ENCODE measurements at regions not wholly inside any gene's neighbourhood (a gene's known extent, or its start where the extent isn't known, plus 50 kb on each side); places are given as distances from the start of the nearest gene placed in this dataset.

DNA sequence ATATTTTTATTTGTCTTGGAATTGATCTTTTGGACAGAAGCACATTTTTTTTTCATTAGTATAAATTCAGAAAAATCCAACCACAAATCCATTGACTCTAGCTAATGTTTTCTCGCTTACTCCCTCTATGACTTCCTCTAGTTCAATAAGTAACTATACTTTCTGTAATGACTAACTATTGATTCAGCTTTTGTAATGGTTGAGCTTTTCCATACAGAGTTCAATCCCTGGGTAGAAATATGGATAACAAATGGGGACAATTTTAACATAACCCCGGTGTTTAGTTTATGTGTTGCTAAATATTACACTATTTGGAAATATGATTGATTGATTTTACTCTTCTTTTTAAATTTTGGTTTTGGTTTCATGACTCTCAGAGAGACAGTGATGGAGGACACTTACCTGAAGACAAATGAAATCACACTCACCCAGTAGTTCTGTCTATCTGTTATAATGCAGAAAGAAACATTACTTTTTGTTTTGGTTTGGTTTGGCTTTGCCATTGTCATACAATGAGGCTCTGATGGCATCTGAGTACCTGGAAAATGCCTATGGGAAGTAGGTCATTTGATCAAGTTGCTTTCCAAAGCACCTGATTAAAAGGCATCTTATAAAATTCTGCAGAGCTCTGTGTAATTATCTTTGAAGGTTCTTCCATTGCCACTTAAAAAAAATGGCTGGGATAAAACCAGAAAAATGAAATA, 309.7 kb upstream of the MPDZ start:
- Histone ChIP-seq H3K27me3 (no peaks in the 10 kb centered on the region), H3K27ac (no peak overlapping the region), H3K4me3 (no peak overlapping the region), H3K9me3 (no peaks in the 10 kb centered on the region), H3K4me1 (peaks cover 0 to 11% (median 1%) of the 10 kb centered on the region in 4 donors), H3K36me3 (no peaks in the 10 kb centered on the region)
- DNase-seq, result no peak
- ATAC-seq (ENCODE audit: low FRiP score in 2 of 2), result no peak
- WGBS, 2 donors, result 63 to 77% methylated on average over 2 of the region's 2 CpGs
- TF ChIP-seq CTCF (IDR thresholded peaks at IDR 0.05), result no peak
- TF ChIP-seq POLR2A (IDR thresholded peaks at IDR 0.05), result no peak
- TF ChIP-seq POLR2AphosphoS5 (IDR thresholded peaks at IDR 0.05), result no peak
- TF ChIP-seq EP300 (IDR thresholded peaks at IDR 0.05), result no peak

GRCh38 chr9:13588151-13589033, 308.9 kb upstream of the MPDZ start:
- DNase-seq (no peak), ATAC-seq (ENCODE audit: low FRiP score in 2 of 2) (peak in 1 of 2 donors; percentile 29)
- 63 to 66% methylated on average over 6 of the region's 6 CpGs for WGBS, 2 donors
- Histone ChIP-seq H3K36me3 (no peaks in the 10 kb centered on the region), H3K27ac (peak overlapping the region in 1 of 4 donors; percentile 5), H3K27me3 (no peaks in the 10 kb centered on the region), H3K4me3 (no peak overlapping the region), H3K9me3 (no peaks in the 10 kb centered on the region), H3K4me1 (peaks cover 0 to 11% (median 1%) of the 10 kb centered on the region in 4 donors)
- TF ChIP-seq CTCF (IDR thresholded peaks at IDR 0.05), result no peak
- no peak for TF ChIP-seq POLR2A (IDR thresholded peaks at IDR 0.05)
- peak; percentile 35 to 58 for TF ChIP-seq POLR2AphosphoS5 (IDR thresholded peaks at IDR 0.05)
- peak in 2 of 4 donors; percentile 22 to 39 for TF ChIP-seq EP300 (IDR thresholded peaks at IDR 0.05)

DNA sequence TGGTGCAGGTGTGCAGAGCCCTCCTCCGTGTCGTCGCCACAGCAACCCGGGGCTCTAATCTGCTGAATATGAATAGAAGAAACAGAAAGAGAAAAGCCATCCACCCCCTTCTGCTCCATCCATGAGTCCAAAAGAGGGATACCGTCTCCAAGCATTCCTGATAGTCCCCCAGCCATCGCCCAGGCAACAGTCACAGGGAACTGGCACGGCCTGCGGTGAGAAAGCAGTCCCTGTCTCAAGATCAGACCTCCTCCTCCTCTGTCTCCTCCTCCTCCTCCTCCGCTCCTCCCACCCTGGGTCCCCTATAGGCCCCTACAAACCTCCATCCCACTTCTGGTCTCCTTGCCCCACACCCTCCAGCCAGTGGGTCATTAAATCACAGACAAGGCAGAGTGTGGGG, 308.1 kb upstream of the MPDZ start:
- Histone ChIP-seq H3K27ac (no peak overlapping the region), H3K27me3 (no peaks in the 10 kb centered on the region)

DNA sequence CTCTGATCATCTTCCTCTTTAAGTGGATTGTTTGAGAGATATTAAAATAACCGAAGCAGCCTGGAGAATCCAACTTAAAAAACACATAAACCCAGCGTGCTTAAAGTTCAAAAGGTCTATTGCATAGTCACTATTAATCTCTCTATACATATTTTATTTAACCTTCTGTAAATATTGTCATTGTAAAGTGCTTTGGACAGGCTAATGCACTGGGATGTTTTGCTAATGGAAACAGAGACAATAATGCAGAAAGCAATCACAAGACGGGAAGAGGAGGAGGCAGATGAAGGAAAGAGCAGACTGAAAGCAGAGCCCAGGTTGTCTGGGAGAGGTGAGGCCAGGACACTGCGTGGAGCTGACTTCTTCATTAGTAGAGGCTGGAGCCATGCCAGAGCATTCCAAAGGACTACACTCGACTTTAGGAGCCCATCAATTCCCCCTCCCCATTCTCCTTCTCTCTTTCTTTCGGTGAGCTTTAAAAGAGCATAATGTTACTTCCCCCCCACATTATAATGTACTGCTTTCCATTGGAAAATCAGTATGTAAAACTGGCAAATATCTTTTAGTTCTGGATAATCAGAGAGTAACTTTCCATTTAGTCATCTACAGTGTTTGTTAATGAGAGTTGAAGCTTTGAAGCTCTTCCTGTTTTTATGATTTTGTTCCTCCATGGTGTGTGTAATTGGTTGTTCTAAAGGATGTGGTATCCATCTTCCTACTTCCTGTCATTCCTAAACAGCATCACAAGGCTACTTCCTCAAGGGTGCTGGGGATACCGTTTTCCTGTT, 307.3 kb upstream of the MPDZ start:
- peaks cover 0 to 11% (median 1%) of the 10 kb centered on the region in 4 donors for H3K4me1 ChIP-seq
- DNase-seq (no peak), ATAC-seq (ENCODE audit: low FRiP score in 2 of 2) (no peak)
- H3K27me3 ChIP-seq, result no peaks in the 10 kb centered on the region
- peak overlapping the region in 1 of 4 donors; percentile 69 for H3K27ac ChIP-seq
- no peak overlapping the region for H3K4me3 ChIP-seq
- 47% methylated on average over 7 of the region's 7 CpGs for WGBS, 2 donors
- TF ChIP-seq EP300 (IDR thresholded peaks at IDR 0.05), result no peak
- TF ChIP-seq CTCF (IDR thresholded peaks at IDR 0.05), result no peak
- no peak for TF ChIP-seq POLR2AphosphoS5 (IDR thresholded peaks at IDR 0.05)
- TF ChIP-seq POLR2A (IDR thresholded peaks at IDR 0.05), result no peak
- H3K36me3 ChIP-seq, result no peaks in the 10 kb centered on the region
- no peaks in the 10 kb centered on the region for H3K9me3 ChIP-seq

More for the DNA sequence above, 308.1 kb upstream of the MPDZ start:
- Histone ChIP-seq H3K9me3 (no peaks in the 10 kb centered on the region), H3K4me1 (peaks cover 0 to 11% (median 1%) of the 10 kb centered on the region in 4 donors), H3K4me3 (no peak overlapping the region), H3K36me3 (no peaks in the 10 kb centered on the region)
- TF ChIP-seq POLR2A (IDR thresholded peaks at IDR 0.05) (no peak), CTCF (IDR thresholded peaks at IDR 0.05) (no peak), POLR2AphosphoS5 (IDR thresholded peaks at IDR 0.05) (no peak), EP300 (IDR thresholded peaks at IDR 0.05) (no peak)
- ATAC-seq (ENCODE audit: low FRiP score in 2 of 2) (peak in 1 of 2 donors; percentile 35), DNase-seq (peak in 1 of 2 donors; percentile 22)
- 91 to 97% methylated on average over 9 of the region's 9 CpGs for WGBS, 2 donors
